Retinal pigment epithelial cell (primary cell): ENCODE measurements at regions not wholly inside any gene's neighbourhood (a gene's known extent, or its start where the extent isn't known, plus 50 kb on each side); places are given as distances from the start of the nearest gene placed in this dataset.

ENCODE experiments used
- DNase-seq: peaks from one replicate; pipeline ENCODE4 v3.0.0-alpha.2; 2010; ENCODE audit warnings: low read depth
- H3K4me3 ChIP-seq: 2 replicates; pipeline ENCODE4 v1.5.1; 2011; ENCODE audit warnings: mild to moderate bottlenecking, low read length, control low read depth, moderate library complexity
- CTCF ChIP-seq: conservative IDR thresholded peaks from 2 replicates; pipeline ENCODE4 v1.5.1; 2011; ENCODE audit warnings: low read depth, low read length, control low read depth, inconsistent platforms

- no peak for DNase-seq
- H3K4me3 ChIP-seq, result no peak overlapping the region
- no peak for TF ChIP-seq CTCF
Observed at GRCh38 chr17:14803826-14804225, 461.3 kb downstream of the PMP22 start.

DNA sequence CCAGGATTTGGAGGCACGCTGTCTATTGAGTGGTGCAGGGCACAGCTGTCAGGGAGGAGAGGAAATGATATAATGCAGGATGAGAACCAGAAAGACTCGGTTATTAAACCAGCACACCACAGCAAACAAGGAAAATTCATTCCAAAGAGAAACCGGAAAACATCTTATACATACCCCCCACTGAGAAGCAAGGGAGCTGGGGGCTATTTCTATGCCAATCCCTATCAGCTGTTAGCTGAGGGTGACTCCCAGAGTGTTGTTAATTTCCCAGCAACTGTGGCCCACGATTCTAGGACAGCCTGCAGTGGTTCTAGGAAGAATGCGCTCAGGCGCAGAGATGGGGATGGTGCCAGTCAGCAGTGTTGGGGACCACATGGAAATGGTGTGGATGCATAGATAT, 467.3 kb downstream of the PMP22 start:
- no peak for TF ChIP-seq CTCF
- no peak for DNase-seq
- H3K4me3 ChIP-seq, result no peak overlapping the region

GRCh38 chr17:14797021-14797420, 468.1 kb downstream of the PMP22 start:
- no peak for TF ChIP-seq CTCF
- no peak overlapping the region for H3K4me3 ChIP-seq
- DNase-seq, result no peak

DNA sequence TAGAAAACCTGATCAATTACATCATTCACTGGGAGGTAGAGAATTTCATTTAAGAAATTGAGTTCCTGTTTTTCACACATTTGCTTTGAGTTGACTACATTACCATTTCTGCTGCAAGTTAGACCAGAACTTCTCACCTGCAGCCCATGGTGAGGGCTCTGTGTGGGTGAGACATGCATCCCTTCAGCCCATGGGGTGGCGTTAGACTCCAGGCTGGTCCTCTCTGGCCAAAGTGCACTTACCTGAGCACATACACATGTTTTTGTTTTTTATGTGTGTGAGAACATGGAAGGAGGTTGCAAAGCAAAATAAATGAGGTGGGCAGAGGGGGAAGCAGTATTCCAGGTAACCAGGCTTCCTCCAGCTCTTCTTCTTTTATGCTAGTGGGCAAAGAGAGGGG, 470.2 kb downstream of the PMP22 start:
- DNase-seq, result no peak
- no peak overlapping the region for H3K4me3 ChIP-seq
- no peak for TF ChIP-seq CTCF

GRCh38 chr17:14793237-14793636, 471.9 kb downstream of the PMP22 start:
- H3K4me3 ChIP-seq, result no peak overlapping the region
- DNase-seq, result no peak
- no peak for TF ChIP-seq CTCF

DNA sequence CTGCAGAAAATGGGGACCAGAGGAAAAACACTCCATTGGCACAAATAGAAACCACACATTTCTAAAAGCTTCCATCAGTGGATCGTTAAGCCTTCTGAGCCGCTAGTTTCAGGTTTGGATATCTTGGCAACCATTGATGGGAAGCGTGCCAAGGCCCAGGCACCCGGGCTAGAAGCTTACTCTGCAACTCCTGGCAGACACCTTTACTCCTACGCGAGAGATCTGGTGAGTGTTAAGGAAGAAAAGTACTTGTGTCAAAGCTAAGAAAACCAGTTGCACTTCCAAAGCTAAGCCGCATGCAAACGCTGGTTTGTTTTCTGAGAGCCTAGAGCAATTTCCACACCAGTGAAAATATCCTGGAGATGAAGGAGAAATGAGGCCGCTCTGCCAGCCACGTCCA, 472.4 kb downstream of the PMP22 start:
- H3K4me3 ChIP-seq, result no peak overlapping the region
- TF ChIP-seq CTCF, result no peak
- DNase-seq, result peak; percentile 77

DNA sequence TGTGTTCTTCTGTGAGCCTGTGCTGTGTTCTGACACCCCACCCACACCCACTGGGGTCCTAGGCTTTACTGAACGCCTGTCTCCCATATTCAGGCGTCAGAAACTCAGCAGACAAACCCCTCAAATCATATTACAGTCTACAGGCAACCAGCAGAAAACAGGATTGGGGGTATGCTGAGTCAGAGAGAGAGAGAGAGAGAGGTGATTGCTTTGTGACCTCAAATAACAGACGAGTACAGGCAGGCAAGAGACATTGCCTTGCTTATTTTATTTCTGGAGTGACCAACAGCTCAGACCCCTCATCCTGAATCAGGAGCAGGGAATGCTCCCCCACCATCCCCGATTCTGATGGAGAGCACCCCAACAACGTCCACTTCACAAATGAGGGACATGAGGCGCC, 473.9 kb downstream of the PMP22 start:
- TF ChIP-seq CTCF, result no peak
- no peak for DNase-seq

More for the DNA sequence above, 473.9 kb downstream of the PMP22 start:
- no peak overlapping the region for H3K4me3 ChIP-seq
